CD14-positive monocyte (primary cell): ENCODE measurements at regions not wholly inside any gene's neighbourhood (a gene's known extent, or its start where the extent isn't known, plus 50 kb on each side); places are given as distances from the start of the nearest gene placed in this dataset.

Experiments used
- DNase-seq, 3 donors: peaks; one replicate each; pipeline ENCODE4 v3.0.0-alpha.2; 2011 to 2022
- H2AFZ ChIP-seq: 2 replicates; pipeline ENCODE4 v1.6.0; 2012; ENCODE audit warnings: mild to moderate bottlenecking, low read depth, low read length, inconsistent platforms; ENCODE audit not compliant: insufficient read depth, poor library complexity, severe bottlenecking
- H3K27ac ChIP-seq, 2 donors: 1 replicate in 1 of 2; 2 replicates in 1 of 2; pipeline ENCODE4 v1.5.1; 2012 to 2013; ENCODE audit warnings: low read length in 2 of 2, control low read depth in 1 of 2, inconsistent platforms in 1 of 2, low read depth in 1 of 2, mild to moderate bottlenecking in 1 of 2
- H3K27me3 ChIP-seq, 2 donors: one replicate each; pipeline versions ENCODE4 v1.6.0 to v1.6.1; 2011 to 2013; ENCODE audit warnings: low read length in 2 of 2; ENCODE audit not compliant: control insufficient read depth in 2 of 2, insufficient read depth in 2 of 2
- H3K36me3 ChIP-seq, 2 donors: replicated peaks in 1 of 2; 1 replicate in 1 of 2; 2 replicates in 1 of 2; pipeline versions ENCODE4 v1.5.1 to v1.6.1; 2012 to 2013; ENCODE audit warnings: low read length in 2 of 2, control low read depth in 1 of 2, inconsistent platforms in 1 of 2, mild to moderate bottlenecking in 1 of 2; ENCODE audit not compliant: insufficient read depth in 2 of 2, control insufficient read depth in 1 of 2
- H3K4me1 ChIP-seq, 2 donors: 1 replicate in 1 of 2; 2 replicates in 1 of 2; pipeline versions ENCODE4 v1.5.1 to v1.6.1; 2012 to 2013; ENCODE audit warnings: low read length in 2 of 2, control low read depth in 1 of 2, inconsistent platforms in 1 of 2, mild to moderate bottlenecking in 1 of 2, moderate library complexity in 1 of 2; ENCODE audit not compliant: insufficient read depth in 2 of 2, control insufficient read depth in 1 of 2
- H3K4me2 ChIP-seq: replicated peaks from 2 replicates; pipeline ENCODE3; 2012; ENCODE audit warnings: low read length, moderate library complexity, mild to moderate bottlenecking; ENCODE audit not compliant: poor library complexity, severe bottlenecking; ENCODE audit errors: extremely low read depth
- H3K4me3 ChIP-seq, 3 experiments: fragments of 200-600 bp in 1 of 3; sonication (generic) in 1 of 3; replicated peaks in 1 of 3; 1 replicate in 2 of 3; 2 replicates in 1 of 3; pipeline ENCODE4 v1.5.1; 2011 to 2013; ENCODE audit warnings: low read length in 3 of 3, mild to moderate bottlenecking in 3 of 3, control low read depth in 2 of 3, low read depth in 2 of 3, inconsistent platforms in 1 of 3, moderate library complexity in 1 of 3
- H3K79me2 ChIP-seq: 2 replicates; pipeline ENCODE4 v1.6.0; 2012; ENCODE audit warnings: mild to moderate bottlenecking, control low read depth, inconsistent platforms, low read length, moderate library complexity; ENCODE audit not compliant: insufficient read depth
- H3K9ac ChIP-seq: 2 replicates; pipeline ENCODE4 v1.6.0; 2017; ENCODE audit warnings: low read length, mild to moderate bottlenecking; ENCODE audit not compliant: insufficient read depth, poor library complexity, severe bottlenecking
- H3K9me3 ChIP-seq, 2 donors: replicated peaks in 1 of 2; 1 replicate in 1 of 2; 2 replicates in 1 of 2; pipeline versions ENCODE4 v1.5.1 to v1.6.1; 2012 to 2013; ENCODE audit warnings: low read length in 2 of 2, control low read depth in 1 of 2; ENCODE audit not compliant: control insufficient read depth in 1 of 2, insufficient read depth in 1 of 2
- H4K20me1 ChIP-seq: 2 replicates; pipeline ENCODE4 v1.6.0; 2012; ENCODE audit warnings: mild to moderate bottlenecking, low read length, control low read depth, moderate library complexity; ENCODE audit not compliant: insufficient read depth
- H3K27ac Mint-ChIP-seq, 7 donors: one replicate each; pipeline ENCODE4 v1.8.0; 2020; ENCODE audit warnings: mild to moderate bottlenecking in 7 of 7, mixed read lengths in 7 of 7, moderate library complexity in 6 of 7, inconsistent platforms in 2 of 7
- H3K27me3 Mint-ChIP-seq, 3 donors: one replicate each; pipeline ENCODE4 v1.8.0; 2021 to 2022; ENCODE audit warnings: low read depth in 3 of 3, mild to moderate bottlenecking in 3 of 3, mixed read lengths in 3 of 3, moderate library complexity in 3 of 3, inconsistent platforms in 1 of 3
- H3K36me3 Mint-ChIP-seq, 2 donors: one replicate each; pipeline ENCODE4 v1.8.0; 2020; ENCODE audit warnings: mixed read lengths in 2 of 2, inconsistent platforms in 1 of 2, mild to moderate bottlenecking in 1 of 2
- H3K4me1 Mint-ChIP-seq: one replicate; pipeline ENCODE4 v1.8.0; 2020; ENCODE audit warnings: mild to moderate bottlenecking, mixed read lengths
- H3K4me3 Mint-ChIP-seq, 2 donors: one replicate each; pipeline ENCODE4 v1.8.0; 2020; ENCODE audit warnings: mild to moderate bottlenecking in 2 of 2, mixed read lengths in 2 of 2, moderate library complexity in 1 of 2
- H3K9me3 Mint-ChIP-seq, 7 donors: one replicate each; pipeline ENCODE4 v1.8.0; 2020 to 2022; ENCODE audit warnings: mixed read lengths in 7 of 7, mild to moderate bottlenecking in 6 of 7, moderate library complexity in 6 of 7, inconsistent platforms in 2 of 7
- WGBS: methylation state at CpG from one replicate; pipeline ENCODE4 v1.1.5; 2013; ENCODE audit warnings: missing lambda C conversion rate; ENCODE audit not compliant: insufficient coverage; 5-methylcytosine and 5-hydroxymethylcytosine counted together
- intact Hi-C, 2 donors: fragments of 100-400 bp; cut with micrococcal nuclease; formaldehyde crosslinking; loops; one replicate each; pipeline versions ENCODE4 v1.15.0 to v1.15.1; 2023
- TF ChIP-seq, protein P1 (sequence below): fragments of 200-600 bp; IDR thresholded peaks from one replicate; pipeline ENCODE4 v1.8.0; 2022; ENCODE audit warnings: antibody characterized with exemption, mild to moderate bottlenecking

GRCh38 chr9:106689089-106689488 is 173.9 kb upstream of the ZNF462 start:
- no peaks in the 10 kb centered on the region for H4K20me1 ChIP-seq
- H3K9ac ChIP-seq, result no peak overlapping the region
- no peaks in the 10 kb centered on the region for H3K27me3 ChIP-seq
- H3K79me2 ChIP-seq, result no peaks in the 10 kb centered on the region
- H3K36me3 ChIP-seq, result no peaks in the 10 kb centered on the region
- Mint-ChIP-seq H3K4me3 (no peak overlapping the region), H3K36me3 (no peaks in the 10 kb centered on the region), H3K27me3 (no peaks in the 10 kb centered on the region), H3K4me1 (no peaks in the 10 kb centered on the region), H3K27ac (no peak overlapping the region), H3K9me3 (peaks cover 0 to 3% (median 0%) of the 10 kb centered on the region in 7 donors)
- intact Hi-C loops, result no loop called here
- DNase-seq, result no peak
- no peak overlapping the region for H2AFZ ChIP-seq
- no peak overlapping the region for H3K4me3 ChIP-seq
- no peak overlapping the region for H3K4me2 ChIP-seq
- no CpG with 5 or more reads among the region's 3 CpGs for WGBS
- H3K4me1 ChIP-seq, result no peaks in the 10 kb centered on the region
- no peak overlapping the region for H3K27ac ChIP-seq
- H3K9me3 ChIP-seq, result no peaks in the 10 kb centered on the region
- TF ChIP-seq, protein P1, sequence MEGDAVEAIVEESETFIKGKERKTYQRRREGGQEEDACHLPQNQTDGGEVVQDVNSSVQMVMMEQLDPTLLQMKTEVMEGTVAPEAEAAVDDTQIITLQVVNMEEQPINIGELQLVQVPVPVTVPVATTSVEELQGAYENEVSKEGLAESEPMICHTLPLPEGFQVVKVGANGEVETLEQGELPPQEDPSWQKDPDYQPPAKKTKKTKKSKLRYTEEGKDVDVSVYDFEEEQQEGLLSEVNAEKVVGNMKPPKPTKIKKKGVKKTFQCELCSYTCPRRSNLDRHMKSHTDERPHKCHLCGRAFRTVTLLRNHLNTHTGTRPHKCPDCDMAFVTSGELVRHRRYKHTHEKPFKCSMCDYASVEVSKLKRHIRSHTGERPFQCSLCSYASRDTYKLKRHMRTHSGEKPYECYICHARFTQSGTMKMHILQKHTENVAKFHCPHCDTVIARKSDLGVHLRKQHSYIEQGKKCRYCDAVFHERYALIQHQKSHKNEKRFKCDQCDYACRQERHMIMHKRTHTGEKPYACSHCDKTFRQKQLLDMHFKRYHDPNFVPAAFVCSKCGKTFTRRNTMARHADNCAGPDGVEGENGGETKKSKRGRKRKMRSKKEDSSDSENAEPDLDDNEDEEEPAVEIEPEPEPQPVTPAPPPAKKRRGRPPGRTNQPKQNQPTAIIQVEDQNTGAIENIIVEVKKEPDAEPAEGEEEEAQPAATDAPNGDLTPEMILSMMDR, result no peak

- H2AFZ ChIP-seq, result no peak overlapping the region
- H3K9me3 ChIP-seq, result no peaks in the 10 kb centered on the region
- H3K4me1 ChIP-seq, result no peaks in the 10 kb centered on the region
- no peaks in the 10 kb centered on the region for H3K27me3 Mint-ChIP-seq
- H3K36me3 Mint-ChIP-seq, result no peaks in the 10 kb centered on the region
- TF ChIP-seq, protein P1, result no peak
- H3K36me3 ChIP-seq, result no peaks in the 10 kb centered on the region
- no peak overlapping the region for H3K9ac ChIP-seq
- no peak overlapping the region for H3K4me3 ChIP-seq
- H3K9me3 Mint-ChIP-seq, result peaks cover 0 to 2% (median 0%) of the 10 kb centered on the region in 7 donors
- H3K27ac Mint-ChIP-seq, result no peak overlapping the region
- intact Hi-C loops, result no loop called here
- no CpG with 5 or more reads among the region's 6 CpGs for WGBS
- H3K27ac ChIP-seq, result no peak overlapping the region
- H3K4me1 Mint-ChIP-seq, result no peaks in the 10 kb centered on the region
- no peak for DNase-seq
- no peaks in the 10 kb centered on the region for H3K27me3 ChIP-seq
- H3K4me3 Mint-ChIP-seq, result no peak overlapping the region
- no peaks in the 10 kb centered on the region for H3K79me2 ChIP-seq
- H4K20me1 ChIP-seq, result no peaks in the 10 kb centered on the region
- no peak overlapping the region for H3K4me2 ChIP-seq
Observed at GRCh38 chr9:106691627-106692026, 171.3 kb upstream of the ZNF462 start.
